Central memory CD8-positive, alpha-beta T cell (primary cell): ENCODE measurements at regions not wholly inside any gene's neighbourhood (a gene's known extent, or its start where the extent isn't known, plus 50 kb on each side); places are given as distances from the start of the nearest gene placed in this dataset.

Experiments
- ATAC-seq: fragments of 150-1000 bp; cut with Tn5 transposase; replicated peaks from 2 replicates; pipeline ENCODE4 v1.10.0; 2022; ENCODE audit warnings: mild to moderate bottlenecking, moderate FRiP score, moderate number of reproducible peaks; ENCODE audit not compliant: poor library complexity, severe bottlenecking; ENCODE audit errors: extremely low read depth
- DNase-seq, 2 donors: peaks; one replicate each; pipeline ENCODE4 v3.0.0; 2021; ENCODE audit warnings: low spot score in 2 of 2
- H3K27ac Mint-ChIP-seq: one replicate; pipeline ENCODE4 v1.8.0; 2022; ENCODE audit warnings: low read depth, mild to moderate bottlenecking, moderate library complexity, mixed read lengths
- H3K27me3 Mint-ChIP-seq: one replicate; pipeline ENCODE4 v1.8.0; 2022; ENCODE audit warnings: mixed read lengths
- H3K36me3 Mint-ChIP-seq: one replicate; pipeline ENCODE4 v1.8.0; 2022; ENCODE audit warnings: mild to moderate bottlenecking, moderate library complexity, mixed read lengths; ENCODE audit not compliant: insufficient read depth
- H3K4me1 Mint-ChIP-seq: one replicate; pipeline ENCODE4 v1.8.0; 2022; ENCODE audit warnings: mixed read lengths
- H3K4me3 Mint-ChIP-seq: one replicate; pipeline ENCODE4 v1.8.0; 2022; ENCODE audit warnings: mild to moderate bottlenecking, moderate library complexity, mixed read lengths
- H3K9me3 Mint-ChIP-seq: one replicate; pipeline ENCODE4 v1.8.0; 2022; ENCODE audit warnings: mixed read lengths

DNA sequence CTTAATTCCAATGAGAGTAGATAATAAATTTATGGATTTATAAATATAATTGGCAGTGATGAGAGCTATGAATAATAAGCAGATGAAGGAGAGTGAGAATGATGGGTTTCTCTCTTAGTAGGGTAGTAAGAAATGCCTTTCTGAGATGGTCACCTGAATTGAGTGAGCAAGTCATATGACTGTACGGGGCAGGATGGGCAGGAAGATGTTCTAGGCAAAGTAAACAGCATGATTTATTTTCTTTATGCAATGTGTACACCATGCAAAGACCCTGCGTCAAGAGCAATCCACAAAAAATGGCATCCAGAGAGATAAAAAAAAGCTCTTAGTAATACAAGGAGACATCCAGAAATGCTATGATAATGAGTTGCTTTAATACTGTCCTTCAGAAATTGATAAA is 409.9 kb downstream of the HLX start:
- Mint-ChIP-seq H3K36me3 (peaks cover 2% of the 10 kb centered on the region), H3K27me3 (no peaks in the 10 kb centered on the region), H3K4me1 (no peaks in the 10 kb centered on the region), H3K9me3 (no peaks in the 10 kb centered on the region), H3K4me3 (no peak overlapping the region), H3K27ac (no peak overlapping the region)
- DNase-seq: no peak
- no peak for ATAC-seq

DNA sequence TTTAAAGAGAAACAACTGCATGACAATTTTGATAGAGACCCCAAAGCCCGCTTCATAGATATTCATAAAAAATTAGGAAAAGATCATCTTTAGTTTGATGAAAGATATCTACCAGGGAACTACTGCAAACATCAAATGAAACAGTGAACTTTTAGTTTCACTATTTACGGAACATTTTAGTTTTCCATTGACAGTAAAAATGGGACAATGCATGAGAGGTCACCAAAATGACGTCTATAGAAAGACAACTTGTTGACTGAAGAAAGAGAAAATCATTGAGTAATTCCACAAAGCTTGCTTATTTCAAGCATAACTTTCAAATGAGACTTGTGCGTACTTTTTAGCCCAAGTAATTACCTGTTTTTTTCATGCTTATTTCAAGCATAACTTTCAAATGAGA is 411.4 kb downstream of the HLX start:
- Mint-ChIP-seq H3K4me1 (no peaks in the 10 kb centered on the region), H3K36me3 (no peaks in the 10 kb centered on the region), H3K9me3 (no peaks in the 10 kb centered on the region), H3K27me3 (no peaks in the 10 kb centered on the region), H3K27ac (no peak overlapping the region), H3K4me3 (no peak overlapping the region)
- ATAC-seq (no peak), DNase-seq (no peak)

DNA sequence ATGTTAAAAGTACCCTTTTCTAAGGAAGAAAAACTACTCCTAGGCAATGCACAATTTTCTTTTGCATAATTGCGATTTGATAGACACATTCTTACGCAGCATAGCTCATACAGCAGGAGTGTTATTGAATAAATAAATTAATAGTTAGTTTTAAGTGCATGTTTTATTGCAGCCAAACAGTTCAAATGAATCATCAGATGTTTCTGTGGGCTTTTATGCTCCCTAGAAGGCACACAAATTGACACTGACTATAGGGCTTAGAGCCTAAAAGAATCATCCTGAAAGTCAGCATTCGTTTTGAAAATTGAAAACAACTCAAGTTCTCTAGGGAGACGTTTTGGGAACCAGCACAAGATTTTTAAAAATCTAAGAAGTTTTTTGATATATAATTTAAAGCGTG is 411.9 kb downstream of the HLX start:
- H3K4me1 Mint-ChIP-seq: no peaks in the 10 kb centered on the region
- DNase-seq (no peak), ATAC-seq (no peak)
- no peak overlapping the region for H3K27ac Mint-ChIP-seq
- no peaks in the 10 kb centered on the region for H3K27me3 Mint-ChIP-seq
- no peaks in the 10 kb centered on the region for H3K9me3 Mint-ChIP-seq
- no peak overlapping the region for H3K4me3 Mint-ChIP-seq
- H3K36me3 Mint-ChIP-seq: no peaks in the 10 kb centered on the region

DNA sequence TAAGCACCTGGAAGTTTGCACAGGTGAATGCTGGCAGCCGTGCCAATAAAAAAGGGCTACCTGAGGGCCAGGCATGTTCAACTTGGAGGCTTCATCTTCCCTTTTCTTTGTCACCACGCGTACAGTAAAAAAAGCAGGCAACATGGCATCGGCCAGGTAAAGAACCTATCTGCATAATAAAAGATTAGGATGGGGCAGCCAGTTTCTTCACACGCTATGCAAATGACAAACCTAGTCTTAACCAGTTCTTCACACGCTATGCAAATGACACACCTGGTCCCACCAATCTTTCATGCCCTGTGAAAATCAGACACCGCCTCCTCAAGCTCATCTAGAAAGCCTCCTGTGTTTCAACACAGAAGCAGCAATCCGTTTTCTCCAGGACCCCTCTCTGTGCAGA is 413.4 kb downstream of the HLX start:
- no peaks in the 10 kb centered on the region for H3K27me3 Mint-ChIP-seq

DNA sequence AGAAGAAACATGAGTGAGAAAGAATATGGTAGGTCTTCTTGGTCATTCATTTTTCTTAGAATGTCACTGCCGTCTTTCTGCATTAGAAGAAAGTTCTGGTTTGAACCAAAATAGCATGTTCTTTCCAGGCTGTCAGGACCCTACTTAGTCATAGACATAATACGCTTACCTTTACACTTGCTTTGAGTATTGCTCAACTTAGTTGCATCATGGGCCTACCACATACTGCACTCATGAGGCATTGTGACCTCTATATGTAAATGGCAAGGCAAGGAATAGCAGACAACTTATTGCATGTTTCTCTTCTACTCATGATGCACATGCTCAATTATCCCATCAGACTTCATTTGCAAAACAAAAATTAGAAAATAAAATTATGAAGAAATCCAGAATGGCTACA is 415.0 kb downstream of the HLX start:
- ATAC-seq: no peak
- Mint-ChIP-seq H3K4me3 (no peak overlapping the region), H3K9me3 (no peaks in the 10 kb centered on the region)

More for the DNA sequence above, 413.4 kb downstream of the HLX start:
- DNase-seq (no peak), ATAC-seq (no peak)
- H3K9me3 Mint-ChIP-seq: no peaks in the 10 kb centered on the region
- no peak overlapping the region for H3K4me3 Mint-ChIP-seq
- H3K4me1 Mint-ChIP-seq: no peaks in the 10 kb centered on the region
- no peak overlapping the region for H3K27ac Mint-ChIP-seq
- H3K36me3 Mint-ChIP-seq: no peaks in the 10 kb centered on the region

DNA sequence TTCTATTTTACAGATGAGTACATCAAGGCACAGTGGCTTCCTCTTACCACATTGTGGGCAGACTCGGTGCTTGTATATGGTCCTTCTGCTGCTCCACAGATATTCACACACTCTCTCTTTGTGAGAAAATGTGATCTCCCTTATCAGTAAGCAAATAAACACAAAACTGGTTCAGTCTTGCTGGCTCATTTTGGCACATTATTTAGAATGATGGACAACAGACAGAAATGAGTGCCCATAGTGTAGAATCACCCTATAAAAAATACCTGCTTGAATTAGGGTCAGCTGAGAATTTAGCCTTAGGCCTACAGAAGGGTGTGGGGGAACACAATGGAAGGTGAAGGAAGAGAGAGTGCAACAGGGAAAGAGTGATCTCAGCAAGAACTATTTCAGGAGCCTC is 423.1 kb downstream of the HLX start:
- Mint-ChIP-seq H3K9me3 (no peaks in the 10 kb centered on the region), H3K27me3 (peaks cover 84% of the 10 kb centered on the region), H3K4me1 (no peaks in the 10 kb centered on the region), H3K4me3 (no peak overlapping the region), H3K36me3 (no peaks in the 10 kb centered on the region), H3K27ac (no peak overlapping the region)
- DNase-seq: no peak
- ATAC-seq: no peak

More for the DNA sequence above, 415.0 kb downstream of the HLX start:
- Mint-ChIP-seq H3K4me1 (no peaks in the 10 kb centered on the region), H3K36me3 (no peaks in the 10 kb centered on the region), H3K27me3 (peaks cover 14% of the 10 kb centered on the region), H3K27ac (no peak overlapping the region)
- DNase-seq: no peak

DNA sequence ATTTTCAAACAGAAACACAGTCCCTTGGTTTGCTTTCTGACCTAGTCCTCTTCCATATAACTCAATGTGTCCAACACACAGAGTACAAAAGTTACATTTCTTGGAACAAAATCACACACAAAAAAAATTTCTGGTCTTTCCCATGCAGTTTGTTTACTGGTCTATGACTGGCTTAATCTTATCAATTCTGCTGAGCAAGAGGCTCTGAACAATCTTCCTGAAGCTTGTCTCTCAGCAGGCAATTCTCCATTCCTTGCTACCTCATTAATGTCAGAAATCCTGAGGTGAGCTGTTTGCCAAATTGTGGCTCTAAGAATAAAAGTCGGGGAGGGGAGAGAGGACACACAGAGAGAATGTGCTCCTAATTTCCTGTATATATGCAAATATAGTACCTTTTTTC is 423.6 kb downstream of the HLX start:
- Mint-ChIP-seq H3K9me3 (no peaks in the 10 kb centered on the region), H3K4me3 (no peak overlapping the region), H3K27me3 (peaks cover 87% of the 10 kb centered on the region), H3K36me3 (no peaks in the 10 kb centered on the region), H3K27ac (no peak overlapping the region), H3K4me1 (no peaks in the 10 kb centered on the region)
- ATAC-seq: no peak
- no peak for DNase-seq

DNA sequence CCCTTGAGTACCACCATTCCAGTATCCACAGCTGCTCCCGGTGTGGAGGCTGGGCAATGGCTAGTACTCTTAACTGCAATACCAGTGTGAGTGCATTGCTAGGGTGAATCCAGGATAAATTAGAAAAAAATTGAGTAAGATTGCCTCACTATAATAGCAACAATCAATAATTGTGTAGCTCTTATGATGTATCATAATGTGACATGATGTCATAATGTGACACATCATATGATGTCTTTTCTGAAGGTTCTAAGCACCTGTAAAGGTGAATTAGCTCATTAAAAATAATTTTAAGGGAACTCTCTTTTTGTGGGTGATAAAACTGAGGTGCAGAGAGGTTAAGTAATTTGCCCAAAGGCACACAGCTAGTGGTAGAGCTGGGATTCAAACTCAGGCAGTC is 424.4 kb downstream of the HLX start:
- Mint-ChIP-seq H3K27ac (no peak overlapping the region), H3K4me1 (no peaks in the 10 kb centered on the region), H3K4me3 (no peak overlapping the region), H3K36me3 (no peaks in the 10 kb centered on the region), H3K27me3 (peaks cover 80% of the 10 kb centered on the region), H3K9me3 (no peaks in the 10 kb centered on the region)
- ATAC-seq (no peak), DNase-seq (no peak)

DNA sequence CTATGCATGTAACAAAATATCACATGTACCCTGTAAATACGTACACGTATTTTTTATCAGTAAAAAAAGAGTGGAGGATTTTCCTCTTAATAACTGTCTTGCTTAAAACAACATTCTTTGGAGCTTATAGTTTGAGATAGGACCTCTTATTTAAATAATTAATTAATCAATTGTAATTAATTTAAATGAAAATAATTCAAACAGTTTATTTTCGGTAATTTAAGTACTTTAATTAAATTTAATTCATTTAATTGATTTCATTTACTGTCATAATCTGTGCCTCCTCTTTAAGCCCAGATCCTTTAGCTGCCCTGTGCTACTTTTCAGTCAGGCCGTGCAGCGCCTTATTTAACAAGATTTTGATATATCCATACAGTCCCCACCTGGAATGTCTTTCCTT is 427.0 kb downstream of the HLX start:
- Mint-ChIP-seq H3K4me3 (no peak overlapping the region), H3K27me3 (peaks cover 57% of the 10 kb centered on the region), H3K36me3 (no peaks in the 10 kb centered on the region), H3K4me1 (no peaks in the 10 kb centered on the region), H3K27ac (no peak overlapping the region), H3K9me3 (no peaks in the 10 kb centered on the region)
- ATAC-seq: no peak
- no peak for DNase-seq

DNA sequence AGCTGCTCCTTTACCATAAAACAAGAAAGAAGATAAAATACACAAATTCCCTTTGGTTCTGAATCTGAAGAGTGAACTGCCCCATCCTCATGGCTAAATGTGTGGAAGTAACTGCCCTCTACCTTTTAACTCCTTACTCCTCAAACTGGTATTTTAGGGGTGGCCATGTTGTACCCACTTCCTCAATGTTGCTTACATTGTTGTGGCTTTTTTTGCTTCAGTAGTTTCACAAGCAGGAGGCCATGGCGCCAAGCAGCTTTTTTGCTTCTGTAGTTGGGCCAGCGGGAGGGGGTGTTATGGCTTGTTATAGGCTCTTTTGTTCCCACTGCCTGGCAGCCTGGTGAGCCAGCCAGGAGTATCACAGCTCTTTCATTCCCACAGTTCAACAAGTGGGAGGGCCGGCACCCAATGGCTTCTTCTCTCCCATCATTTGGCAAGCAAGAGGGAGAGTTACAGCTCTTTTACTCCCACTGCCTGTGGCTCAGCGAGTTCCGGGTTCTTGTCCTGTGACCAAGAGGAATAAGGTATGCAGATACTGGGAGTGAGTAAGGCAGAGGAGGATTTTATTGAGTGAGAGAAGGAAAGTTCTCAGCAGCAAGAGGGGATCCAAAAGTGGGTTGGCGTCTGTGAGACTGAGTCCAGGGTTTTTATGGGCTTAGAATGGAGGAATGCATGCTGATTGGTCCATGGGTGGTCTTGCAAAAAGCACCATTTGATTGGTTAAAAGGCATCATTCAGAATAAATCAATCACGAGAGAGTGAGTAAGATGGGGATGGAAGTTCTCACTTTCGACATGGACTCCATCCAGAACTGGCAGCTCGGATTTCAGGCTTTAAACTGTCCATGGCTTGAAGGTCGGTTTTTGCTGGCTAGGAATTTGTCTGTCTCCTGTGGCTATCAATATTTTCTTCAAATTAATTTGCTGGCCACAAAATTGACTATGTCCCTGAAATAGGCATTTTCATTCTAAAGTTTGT is 429.6 kb downstream of the HLX start:
- ATAC-seq (no peak), DNase-seq (no peak)
- no peaks in the 10 kb centered on the region for H3K4me1 Mint-ChIP-seq
- no peak overlapping the region for H3K27ac Mint-ChIP-seq
- no peaks in the 10 kb centered on the region for H3K36me3 Mint-ChIP-seq
- H3K4me3 Mint-ChIP-seq: no peak overlapping the region
- H3K9me3 Mint-ChIP-seq: no peaks in the 10 kb centered on the region
- H3K27me3 Mint-ChIP-seq: peaks cover 31% of the 10 kb centered on the region

DNA sequence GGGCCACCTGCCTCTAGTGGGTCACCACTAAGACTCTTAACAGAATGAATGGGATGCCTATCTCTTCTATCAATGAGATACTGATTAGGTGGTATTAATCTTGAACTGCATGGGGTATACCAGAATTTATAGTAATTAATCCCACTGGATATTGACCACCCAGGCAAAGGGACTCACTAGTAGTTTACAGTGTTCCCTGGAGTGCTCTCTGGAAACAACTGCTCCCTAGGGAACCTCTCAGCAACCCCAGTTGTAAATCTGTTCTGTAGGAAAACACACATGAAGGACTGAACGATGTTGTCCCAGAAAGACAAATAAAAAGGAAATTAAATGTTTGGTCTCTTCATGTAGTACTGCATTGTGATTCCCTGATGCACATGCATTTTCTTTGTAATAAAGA is 430.5 kb downstream of the HLX start:
- Mint-ChIP-seq H3K36me3 (no peaks in the 10 kb centered on the region), H3K4me1 (no peaks in the 10 kb centered on the region), H3K4me3 (no peak overlapping the region), H3K27ac (no peak overlapping the region), H3K9me3 (no peaks in the 10 kb centered on the region), H3K27me3 (peaks cover 27% of the 10 kb centered on the region)
- ATAC-seq: no peak
- DNase-seq: no peak

DNA sequence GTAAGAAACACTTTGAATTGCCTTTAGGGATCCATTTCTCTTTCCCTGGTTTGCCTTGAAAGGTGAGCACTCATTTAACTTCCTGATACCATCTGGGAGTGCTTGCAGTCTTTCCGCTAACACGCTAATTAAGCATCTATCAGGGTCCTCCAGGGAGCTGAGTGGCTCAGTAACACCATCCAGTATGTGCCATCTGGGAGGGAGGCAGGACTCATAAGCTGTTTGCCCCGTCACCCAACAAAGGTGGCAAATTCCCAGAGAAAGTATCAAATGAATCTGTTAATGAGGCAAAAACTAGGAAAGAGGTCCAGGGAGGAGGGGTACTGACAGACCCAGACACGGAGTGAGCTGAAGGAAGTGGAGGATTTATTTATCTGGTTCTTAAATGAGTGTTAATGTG is 430.9 kb downstream of the HLX start:
- no peak for ATAC-seq
- Mint-ChIP-seq H3K9me3 (no peaks in the 10 kb centered on the region), H3K4me3 (no peak overlapping the region), H3K36me3 (no peaks in the 10 kb centered on the region), H3K27ac (no peak overlapping the region), H3K27me3 (peaks cover 23% of the 10 kb centered on the region), H3K4me1 (no peaks in the 10 kb centered on the region)
- DNase-seq: no peak

DNA sequence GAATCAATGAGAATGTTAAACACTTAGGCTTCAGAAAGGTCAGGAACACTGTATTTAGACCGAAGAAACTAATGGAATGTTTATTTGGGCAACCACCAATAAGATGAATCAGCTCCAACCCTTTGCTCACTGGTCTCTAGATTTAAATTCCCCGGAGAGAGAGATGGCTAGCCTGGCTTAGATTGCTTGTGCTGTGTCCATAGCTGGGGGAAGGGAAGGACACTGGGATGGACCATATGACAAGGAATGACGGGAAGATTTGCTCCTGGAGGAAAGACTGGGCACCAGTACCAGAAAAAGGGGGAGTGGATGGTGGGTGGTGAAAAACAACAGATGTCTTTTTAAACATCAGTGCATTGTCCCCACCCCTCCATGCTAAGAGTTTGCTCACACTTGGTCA is 426.6 kb downstream of the DUSP10 start:
- Mint-ChIP-seq H3K9me3 (no peaks in the 10 kb centered on the region), H3K4me3 (no peak overlapping the region), H3K27ac (no peak overlapping the region), H3K27me3 (no peaks in the 10 kb centered on the region), H3K4me1 (no peaks in the 10 kb centered on the region), H3K36me3 (no peaks in the 10 kb centered on the region)
- ATAC-seq: no peak
- no peak for DNase-seq
